Activated CD8-positive, alpha-beta T cell treated with anti-CD3 and anti-CD28 coated beads, Interleukin-2, amount 10 ng/mL, durations not matched to agents 7 days and 5 days (primary cell): ENCODE measurements at regions not wholly inside any gene's neighbourhood (a gene's known extent, or its start where the extent isn't known, plus 50 kb on each side); places are given as distances from the start of the nearest gene placed in this dataset.
"Not testable (repeated sequence)": the region's sequence is repeated elsewhere in the genome, so short reads cannot be mapped to it uniquely, and the experiment has no call there.

Source experiments
- ATAC-seq: fragments of 150-1000 bp; cut with Tn5 transposase; one replicate; pipeline ENCODE4 v1.10.0; 2021; ENCODE audit warnings: moderate library complexity
- CTCF ChIA-PET: fragments of 350-600 bp; sonication (Branson Sonifier 250); formaldehyde crosslinking; loops from one replicate; lab custom pipeline; 2021; ENCODE audit warnings: antibody characterized with exemption; lab: Charles Lee
- POLR2A ChIA-PET: fragments of 350-600 bp; sonication (Branson Sonifier 250); formaldehyde crosslinking; loops from one replicate; lab custom pipeline; 2021; ENCODE audit warnings: antibody characterized with exemption; lab: Charles Lee
- DNase-seq: peaks from one replicate; pipeline ENCODE4 v3.0.0-alpha.2; 2020
- H3K27ac Mint-ChIP-seq: one replicate; pipeline ENCODE4 v1.8.0; 2021; ENCODE audit warnings: mild to moderate bottlenecking, mixed read lengths
- H3K27me3 Mint-ChIP-seq: one replicate; pipeline ENCODE4 v1.8.0; 2021; ENCODE audit warnings: low read depth, mixed read lengths
- H3K36me3 Mint-ChIP-seq: one replicate; pipeline ENCODE4 v1.8.0; 2021; ENCODE audit warnings: low read depth, mixed read lengths
- H3K4me1 Mint-ChIP-seq: one replicate; pipeline ENCODE4 v1.8.0; 2021; ENCODE audit warnings: low read depth, mixed read lengths
- H3K4me3 Mint-ChIP-seq: one replicate; pipeline ENCODE4 v1.8.0; 2021; ENCODE audit warnings: mild to moderate bottlenecking, mixed read lengths
- H3K9me3 Mint-ChIP-seq: one replicate; pipeline ENCODE4 v1.8.0; 2022; ENCODE audit warnings: mixed read lengths; ENCODE audit not compliant: insufficient read depth

- ATAC-seq, H3K4me3 Mint-ChIP-seq, H3K27me3 Mint-ChIP-seq, H3K27ac Mint-ChIP-seq, H3K4me1 Mint-ChIP-seq, H3K9me3 Mint-ChIP-seq, DNase-seq, H3K36me3 Mint-ChIP-seq, POLR2A ChIA-PET, CTCF ChIA-PET: not testable (repeated sequence)
Observed at GRCh38 chr9:13037808-13038207, 241.7 kb downstream of the MPDZ start.

GRCh38 chr9:13047827-13048587, 231.5 kb downstream of the MPDZ start:
- ATAC-seq = no peak
- H3K4me1 Mint-ChIP-seq = no peaks in the 10 kb centered on the region
- DNase-seq = no peak
- ChIA-PET CTCF (no interaction called here), POLR2A (no interaction called here)
- H3K27ac Mint-ChIP-seq = no peak overlapping the region
- H3K4me3 Mint-ChIP-seq = no peak overlapping the region
- H3K27me3 Mint-ChIP-seq = no peaks in the 10 kb centered on the region
- H3K36me3 Mint-ChIP-seq = no peaks in the 10 kb centered on the region
- peaks cover 12% of the 10 kb centered on the region for H3K9me3 Mint-ChIP-seq

DNA sequence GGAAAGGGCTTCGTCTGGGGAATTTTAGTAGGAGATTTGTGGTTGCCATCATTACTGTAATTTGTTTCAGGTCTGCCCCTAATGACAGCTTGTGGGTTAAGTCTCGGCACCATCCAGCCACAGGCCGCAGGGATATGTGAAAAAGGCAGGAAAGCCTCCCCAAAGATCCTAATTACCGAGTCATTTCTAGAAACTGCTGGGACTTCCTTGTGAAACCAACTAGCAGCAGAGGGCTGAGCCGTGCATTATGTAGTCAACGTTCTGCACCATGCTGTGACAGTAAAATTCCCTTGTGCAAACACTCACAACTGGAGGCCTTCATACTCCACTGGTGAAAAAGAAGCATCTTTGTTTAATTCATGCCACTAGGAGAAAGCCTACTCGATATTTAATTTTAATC, 230.3 kb downstream of the MPDZ start:
- Mint-ChIP-seq H3K4me3 (no peak overlapping the region), H3K27me3 (no peaks in the 10 kb centered on the region), H3K36me3 (no peaks in the 10 kb centered on the region), H3K27ac (no peak overlapping the region), H3K4me1 (no peaks in the 10 kb centered on the region), H3K9me3 (peaks cover 12% of the 10 kb centered on the region)
- ATAC-seq (no peak), DNase-seq (no peak)
- ChIA-PET POLR2A (no interaction called here), CTCF (no interaction called here)

GRCh38 chr9:13053504-13053903, 226.0 kb downstream of the MPDZ start:
- no peak overlapping the region for H3K27ac Mint-ChIP-seq
- ATAC-seq = no peak
- CTCF ChIA-PET = no interaction called here

GRCh38 chr9:13054389-13054788, 225.1 kb downstream of the MPDZ start:
- Mint-ChIP-seq H3K4me3 (no peak overlapping the region), H3K27me3 (no peaks in the 10 kb centered on the region), H3K36me3 (no peaks in the 10 kb centered on the region), H3K27ac (no peak overlapping the region), H3K9me3 (peaks cover 8% of the 10 kb centered on the region), H3K4me1 (no peaks in the 10 kb centered on the region)
- POLR2A ChIA-PET = no interaction called here
- CTCF ChIA-PET = no interaction called here
- DNase-seq (no peak), ATAC-seq (no peak)

More at GRCh38 chr9:13053504-13053903, 226.0 kb downstream of the MPDZ start:
- no peaks in the 10 kb centered on the region for H3K27me3 Mint-ChIP-seq
- DNase-seq = no peak
- H3K4me3 Mint-ChIP-seq = no peak overlapping the region
- no peaks in the 10 kb centered on the region for H3K36me3 Mint-ChIP-seq
- H3K9me3 Mint-ChIP-seq = peaks cover 9% of the 10 kb centered on the region
- H3K4me1 Mint-ChIP-seq = no peaks in the 10 kb centered on the region
- POLR2A ChIA-PET = no interaction called here
